ENCODE measurements at regions not wholly inside any gene's neighbourhood (a gene's known extent, or its start where the extent isn't known, plus 50 kb on each side); places are given as distances from the start of the nearest gene placed in this dataset.
"Not testable (repeated sequence)": the region's sequence is repeated elsewhere in the genome, so short reads cannot be mapped to it uniquely, and the experiment has no call there.

DNA sequence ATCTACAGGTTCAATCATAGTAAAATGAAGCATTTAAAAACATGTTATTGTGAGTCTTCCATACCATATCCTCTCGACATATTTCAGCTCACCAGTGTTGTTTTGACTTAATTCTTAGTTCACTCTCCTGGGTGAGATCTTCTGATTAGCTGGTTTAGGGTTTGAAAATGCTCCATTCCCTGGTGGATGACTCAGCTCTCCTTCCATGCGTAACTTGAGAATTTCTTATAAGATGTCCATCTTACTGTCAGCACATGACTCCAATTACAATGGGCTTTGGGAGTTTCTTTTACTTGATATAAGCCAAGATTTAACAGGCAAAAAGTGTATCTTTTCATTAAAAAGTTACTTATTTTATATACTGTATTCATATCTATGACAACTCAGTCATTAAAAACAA lies 476.5 kb downstream of the BRINP3 start:
- H4K20me1 ChIP-seq (ENCODE audit: insufficient read depth, low read length): no peaks in the 10 kb centered on the region
- H2AFZ ChIP-seq (ENCODE audit: low read depth, low read length): no peak overlapping the region
- no peak overlapping the region for H3K27ac ChIP-seq (ENCODE audit: low read length)
- no peaks in the 10 kb centered on the region for H3K27me3 ChIP-seq (ENCODE audit: low read depth, low read length)
- no peak overlapping the region for H3K4me3 ChIP-seq (ENCODE audit: low read length)
- H3K9me3 ChIP-seq (ENCODE audit: insufficient read depth, low read length): no peaks in the 10 kb centered on the region
- TF ChIP-seq, protein P1, sequence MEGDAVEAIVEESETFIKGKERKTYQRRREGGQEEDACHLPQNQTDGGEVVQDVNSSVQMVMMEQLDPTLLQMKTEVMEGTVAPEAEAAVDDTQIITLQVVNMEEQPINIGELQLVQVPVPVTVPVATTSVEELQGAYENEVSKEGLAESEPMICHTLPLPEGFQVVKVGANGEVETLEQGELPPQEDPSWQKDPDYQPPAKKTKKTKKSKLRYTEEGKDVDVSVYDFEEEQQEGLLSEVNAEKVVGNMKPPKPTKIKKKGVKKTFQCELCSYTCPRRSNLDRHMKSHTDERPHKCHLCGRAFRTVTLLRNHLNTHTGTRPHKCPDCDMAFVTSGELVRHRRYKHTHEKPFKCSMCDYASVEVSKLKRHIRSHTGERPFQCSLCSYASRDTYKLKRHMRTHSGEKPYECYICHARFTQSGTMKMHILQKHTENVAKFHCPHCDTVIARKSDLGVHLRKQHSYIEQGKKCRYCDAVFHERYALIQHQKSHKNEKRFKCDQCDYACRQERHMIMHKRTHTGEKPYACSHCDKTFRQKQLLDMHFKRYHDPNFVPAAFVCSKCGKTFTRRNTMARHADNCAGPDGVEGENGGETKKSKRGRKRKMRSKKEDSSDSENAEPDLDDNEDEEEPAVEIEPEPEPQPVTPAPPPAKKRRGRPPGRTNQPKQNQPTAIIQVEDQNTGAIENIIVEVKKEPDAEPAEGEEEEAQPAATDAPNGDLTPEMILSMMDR (IDR thresholded peaks at IDR 0.05; ENCODE audit: low read depth, low read length): no peak
- no peak for TF ChIP-seq EZH2phosphoT487 (IDR thresholded peaks at IDR 0.05; ENCODE audit: low read depth)
- H3K4me1 ChIP-seq (ENCODE audit: low read length): no peaks in the 10 kb centered on the region
- H3K9ac ChIP-seq (ENCODE audit: low read length): no peak overlapping the region
- no peak overlapping the region for H3K4me2 ChIP-seq (ENCODE audit: low read length)
- H3K36me3 ChIP-seq (replicated peaks; ENCODE audit: low read depth, low read length): no peaks in the 10 kb centered on the region
- no peaks in the 10 kb centered on the region for H3K79me2 ChIP-seq (ENCODE audit: low read length)

DNA sequence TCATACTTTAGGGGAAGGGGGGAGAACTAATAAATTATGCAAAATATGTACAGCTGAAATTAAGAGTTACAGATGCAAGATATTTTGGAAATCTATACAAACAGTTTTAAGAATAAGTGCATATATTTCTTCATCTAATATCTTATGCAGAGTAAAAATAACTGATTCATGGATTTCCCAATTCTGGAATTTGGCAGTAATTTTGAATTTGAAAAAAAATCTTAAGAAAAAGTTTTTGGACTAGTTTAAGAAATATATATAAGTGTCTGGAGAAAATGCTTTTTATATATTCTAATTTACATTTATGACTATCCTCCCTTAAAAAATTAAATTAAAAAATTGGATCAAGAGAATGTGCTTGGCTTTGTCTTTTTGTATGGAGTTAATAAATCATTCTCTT lies 474.3 kb downstream of the BRINP3 start:
- Histone ChIP-seq H3K27ac (ENCODE audit: low read length) (no peak overlapping the region), H2AFZ (ENCODE audit: low read depth, low read length) (no peak overlapping the region)
- TF ChIP-seq, protein P1 (IDR thresholded peaks at IDR 0.05; ENCODE audit: low read depth, low read length): no peak
- no peak for TF ChIP-seq EZH2phosphoT487 (IDR thresholded peaks at IDR 0.05; ENCODE audit: low read depth)

DNA sequence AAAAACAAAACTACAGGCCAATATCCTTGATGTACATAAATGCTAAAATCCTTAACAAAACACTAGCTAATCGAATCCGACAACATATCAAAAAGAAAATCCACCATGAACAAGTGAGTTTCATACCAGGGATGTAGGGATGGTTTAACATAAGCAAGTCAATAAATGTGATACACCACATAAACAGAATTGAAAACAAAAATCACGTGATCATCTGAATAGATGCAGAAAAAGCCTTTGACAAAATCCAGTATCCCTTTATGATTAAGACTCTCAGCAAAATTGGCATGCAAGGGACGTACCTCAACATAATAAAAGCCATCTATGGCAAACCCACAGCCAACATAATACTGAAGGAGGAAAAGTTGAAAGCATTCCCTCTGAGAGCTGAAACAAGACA lies 466.1 kb downstream of the BRINP3 start:
- no peaks in the 10 kb centered on the region for H3K9me3 ChIP-seq (ENCODE audit: insufficient read depth, low read length)
- no peaks in the 10 kb centered on the region for H3K36me3 ChIP-seq (replicated peaks; ENCODE audit: low read depth, low read length)
- H3K79me2 ChIP-seq (ENCODE audit: low read length): no peaks in the 10 kb centered on the region
- no peaks in the 10 kb centered on the region for H3K4me1 ChIP-seq (ENCODE audit: low read length)
- H3K9ac ChIP-seq (ENCODE audit: low read length): no peak overlapping the region
- no peak overlapping the region for H2AFZ ChIP-seq (ENCODE audit: low read depth, low read length)
- no peak overlapping the region for H3K4me3 ChIP-seq (ENCODE audit: low read length)
- H4K20me1 ChIP-seq (ENCODE audit: insufficient read depth, low read length): no peaks in the 10 kb centered on the region
- TF ChIP-seq EZH2phosphoT487 (IDR thresholded peaks at IDR 0.05; ENCODE audit: low read depth): no peak
- TF ChIP-seq, protein P1 (IDR thresholded peaks at IDR 0.05; ENCODE audit: low read depth, low read length): no peak
- H3K4me2 ChIP-seq (ENCODE audit: low read length): no peak overlapping the region
- no peak overlapping the region for H3K27ac ChIP-seq (ENCODE audit: low read length)
- H3K27me3 ChIP-seq (ENCODE audit: low read depth, low read length): no peaks in the 10 kb centered on the region

More for the DNA sequence above, 474.3 kb downstream of the BRINP3 start:
- Histone ChIP-seq H3K9me3 (ENCODE audit: insufficient read depth, low read length) (no peaks in the 10 kb centered on the region), H4K20me1 (ENCODE audit: insufficient read depth, low read length) (no peaks in the 10 kb centered on the region), H3K4me2 (ENCODE audit: low read length) (no peak overlapping the region), H3K4me3 (ENCODE audit: low read length) (no peak overlapping the region), H3K27me3 (ENCODE audit: low read depth, low read length) (no peaks in the 10 kb centered on the region), H3K79me2 (ENCODE audit: low read length) (no peaks in the 10 kb centered on the region), H3K36me3 (replicated peaks; ENCODE audit: low read depth, low read length) (no peaks in the 10 kb centered on the region), H3K9ac (ENCODE audit: low read length) (no peak overlapping the region), H3K4me1 (ENCODE audit: low read length) (no peaks in the 10 kb centered on the region)

DNA sequence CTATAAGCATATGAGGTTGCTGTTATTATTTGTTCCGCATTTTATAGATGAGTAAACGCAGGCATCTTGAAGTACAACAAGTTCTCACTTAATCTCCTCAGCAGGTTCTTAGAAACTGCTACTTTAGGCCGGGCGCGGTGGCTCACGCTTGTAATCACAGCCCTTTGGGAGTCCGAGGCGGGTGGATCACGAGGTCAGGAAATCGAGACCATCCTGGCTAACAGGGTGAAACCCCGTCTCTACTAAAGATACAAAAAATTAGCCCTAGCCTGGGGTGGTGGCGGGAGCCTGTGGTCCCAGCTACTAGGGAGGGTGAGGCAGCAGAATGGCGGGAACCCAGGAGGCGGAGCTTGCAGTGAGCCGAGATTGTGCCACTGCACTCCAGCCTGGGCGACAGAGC lies 458.5 kb downstream of the BRINP3 start:
- not testable (repeated sequence) for H3K9me3 ChIP-seq (ENCODE audit: insufficient read depth, low read length); H3K4me2 ChIP-seq (ENCODE audit: low read length); H3K36me3 ChIP-seq (replicated peaks; ENCODE audit: low read depth, low read length); H3K4me3 ChIP-seq (ENCODE audit: low read length); H2AFZ ChIP-seq (ENCODE audit: low read depth, low read length); H3K27ac ChIP-seq (ENCODE audit: low read length); H3K79me2 ChIP-seq (ENCODE audit: low read length); H3K27me3 ChIP-seq (ENCODE audit: low read depth, low read length); H3K9ac ChIP-seq (ENCODE audit: low read length); H4K20me1 ChIP-seq (ENCODE audit: insufficient read depth, low read length)
- H3K4me1 ChIP-seq (ENCODE audit: low read length): peaks cover 15% of the 10 kb centered on the region

DNA sequence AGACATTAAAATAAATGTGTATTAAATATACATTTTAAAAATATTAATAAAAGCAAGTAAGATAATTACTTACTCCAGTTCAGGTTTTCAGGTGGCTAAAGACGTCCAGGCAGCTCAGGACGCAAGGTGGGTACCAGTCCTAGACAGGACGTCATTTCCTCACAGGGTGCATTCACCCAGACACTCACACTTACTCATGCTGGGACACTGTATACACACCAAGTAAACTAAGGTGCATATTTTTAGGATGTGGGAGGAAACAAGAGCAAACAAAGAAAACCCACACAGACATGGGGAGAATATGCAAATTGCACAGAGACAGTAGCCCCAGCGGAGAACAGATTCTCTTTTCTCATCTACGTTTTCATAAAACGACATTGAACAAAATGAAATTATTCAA lies 457.9 kb downstream of the BRINP3 start:
- no peak overlapping the region for H3K4me2 ChIP-seq (ENCODE audit: low read length)
- TF ChIP-seq, protein P1 (IDR thresholded peaks at IDR 0.05; ENCODE audit: low read depth, low read length): no peak
- no peak for TF ChIP-seq EZH2phosphoT487 (IDR thresholded peaks at IDR 0.05; ENCODE audit: low read depth)
- H3K9me3 ChIP-seq (ENCODE audit: insufficient read depth, low read length): no peaks in the 10 kb centered on the region
- peaks cover 15% of the 10 kb centered on the region for H3K4me1 ChIP-seq (ENCODE audit: low read length)
- H3K27me3 ChIP-seq (ENCODE audit: low read depth, low read length): peaks cover 7% of the 10 kb centered on the region
- no peaks in the 10 kb centered on the region for H3K36me3 ChIP-seq (replicated peaks; ENCODE audit: low read depth, low read length)
- H2AFZ ChIP-seq (ENCODE audit: low read depth, low read length): no peak overlapping the region
- no peak overlapping the region for H3K9ac ChIP-seq (ENCODE audit: low read length)
- H4K20me1 ChIP-seq (ENCODE audit: insufficient read depth, low read length): no peaks in the 10 kb centered on the region
- no peaks in the 10 kb centered on the region for H3K79me2 ChIP-seq (ENCODE audit: low read length)
- no peak overlapping the region for H3K27ac ChIP-seq (ENCODE audit: low read length)
- no peak overlapping the region for H3K4me3 ChIP-seq (ENCODE audit: low read length)

Measured in OCI-LY3 (cell line).